Ishikawa (cell line): ENCODE measurements at regions not wholly inside any gene's neighbourhood (a gene's known extent, or its start where the extent isn't known, plus 50 kb on each side); places are given as distances from the start of the nearest gene placed in this dataset.

Experiments
- CEBPB ChIP-seq: IDR thresholded peaks from 2 replicates; pipeline ENCODE4 v1.6.1; 2012
- CREB1 ChIP-seq: IDR thresholded peaks from 2 replicates; pipeline ENCODE4 v1.6.1; 2012; ENCODE audit warnings: low read depth
- EP300 ChIP-seq: IDR thresholded peaks from 2 replicates; pipeline ENCODE4 v1.6.1; 2012; ENCODE audit warnings: borderline replicate concordance
- MAX ChIP-seq: IDR thresholded peaks from 2 replicates; pipeline ENCODE4 v1.6.1; 2012
- RAD21 ChIP-seq: IDR thresholded peaks from 2 replicates; pipeline ENCODE4 v1.6.1; 2012; ENCODE audit warnings: low read depth
- TAF1 ChIP-seq: IDR thresholded peaks from 2 replicates; pipeline ENCODE4 v1.6.1; 2012; ENCODE audit warnings: low read depth, mild to moderate bottlenecking
- TEAD4 ChIP-seq: IDR thresholded peaks from 2 replicates; pipeline ENCODE4 v1.6.1; 2012
- YY1 ChIP-seq: IDR thresholded peaks from 2 replicates; pipeline ENCODE4 v1.6.1; 2012; ENCODE audit warnings: low read depth

DNA sequence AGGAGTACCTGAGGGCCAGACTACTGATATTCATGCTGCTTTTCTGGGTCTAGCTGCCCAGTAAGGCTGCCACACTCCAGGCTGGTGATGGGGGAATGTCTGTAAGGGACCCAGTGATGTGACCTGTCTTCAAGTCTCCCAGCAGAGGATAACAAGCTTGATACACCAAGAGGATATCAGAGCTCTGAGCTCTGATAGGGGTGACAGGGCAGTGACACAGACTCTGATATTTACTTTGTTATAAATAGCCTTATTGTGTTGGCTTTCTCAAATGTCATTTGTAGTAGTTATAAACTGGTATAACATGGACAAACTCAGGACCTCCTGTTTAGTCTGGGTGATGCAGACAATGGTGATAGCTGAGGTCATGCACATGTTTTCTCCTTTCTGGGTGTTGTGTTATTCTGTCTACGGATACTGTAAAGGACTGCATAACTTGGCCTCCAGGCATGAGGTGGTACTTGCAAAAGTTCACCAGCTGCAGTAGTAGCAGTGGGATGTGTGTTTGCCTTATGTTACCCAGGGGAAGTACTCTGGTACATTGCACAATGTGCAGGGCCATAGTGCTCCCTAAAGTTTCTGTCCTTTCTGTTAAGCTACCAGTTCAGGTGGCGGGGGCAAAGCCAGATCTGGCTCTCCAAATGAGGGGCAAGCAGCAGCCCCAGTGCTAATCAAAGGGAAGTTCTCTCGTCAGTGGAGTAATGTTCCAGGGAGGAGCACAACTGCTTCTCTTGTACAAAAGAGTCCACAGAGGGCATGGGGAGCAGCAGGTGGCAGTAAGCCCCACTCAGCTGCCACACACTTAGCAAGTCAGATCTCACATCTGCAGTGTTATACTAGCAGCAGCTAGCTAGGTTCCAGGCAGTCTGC, 812.2 kb downstream of the JRKL start:
- TF ChIP-seq YY1 (no peak), TAF1 (no peak), MAX (no peak), CEBPB (no peak), TEAD4 (no peak), CREB1 (no peak), RAD21 (no peak), EP300 (no peak)
